ENCODE measurements at regions not wholly inside any gene's neighbourhood (a gene's known extent, or its start where the extent isn't known, plus 50 kb on each side); places are given as distances from the start of the nearest gene placed in this dataset.

DNA sequence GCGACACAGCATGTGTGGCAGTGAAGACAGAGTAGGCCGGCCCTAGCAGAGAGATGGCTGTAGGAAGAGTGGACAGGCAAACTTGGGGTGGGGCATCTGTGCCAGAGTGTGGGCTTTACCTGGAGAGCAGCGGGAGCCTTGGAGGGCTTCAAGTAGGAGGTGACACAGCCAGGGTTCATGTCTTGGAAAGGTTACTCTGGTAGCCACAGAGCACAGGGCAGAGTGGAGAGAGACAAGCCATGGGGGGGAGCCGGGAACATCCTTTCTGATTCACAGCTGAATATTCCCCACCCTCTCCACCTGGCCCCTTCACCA is 53.5 kb upstream of the DIO3 start:
- H3K9me3 ChIP-seq (replicated peaks in 1 of 2; ENCODE audit: control insufficient read depth in 1 of 2, insufficient read depth in 1 of 2, low read length in 2 of 2): peaks cover 0 to 4% of the 10 kb centered on the region in 2 donors
- no peak overlapping the region for H2AFZ ChIP-seq (ENCODE audit: insufficient read depth, low read depth, low read length, poor library complexity, severe bottlenecking)
- Mint-ChIP-seq H3K4me1 (no peaks in the 10 kb centered on the region), H3K4me3 (no peak overlapping the region), H3K27ac (no peak overlapping the region), H3K9me3 (peaks cover 0 to 8% (median 1%) of the 10 kb centered on the region in 7 donors), H3K36me3 (no peaks in the 10 kb centered on the region), H3K27me3 (ENCODE audit: low read depth in 3 of 3) (peaks cover 4 to 8% (median 6%) of the 10 kb centered on the region in 3 donors)
- H3K9ac ChIP-seq (ENCODE audit: insufficient read depth, low read length, poor library complexity, severe bottlenecking): no peak overlapping the region
- no peaks in the 10 kb centered on the region for H3K27me3 ChIP-seq (ENCODE audit: control insufficient read depth in 2 of 2, insufficient read depth in 2 of 2, low read length in 2 of 2)
- H3K79me2 ChIP-seq (ENCODE audit: insufficient read depth, low read length): no peaks in the 10 kb centered on the region
- H3K36me3 ChIP-seq (replicated peaks in 1 of 2; ENCODE audit: control insufficient read depth in 1 of 2, insufficient read depth in 2 of 2, low read length in 2 of 2): no peaks in the 10 kb centered on the region
- intact Hi-C loops (cut with micrococcal nuclease): no loop called here
- TF ChIP-seq, protein P1, sequence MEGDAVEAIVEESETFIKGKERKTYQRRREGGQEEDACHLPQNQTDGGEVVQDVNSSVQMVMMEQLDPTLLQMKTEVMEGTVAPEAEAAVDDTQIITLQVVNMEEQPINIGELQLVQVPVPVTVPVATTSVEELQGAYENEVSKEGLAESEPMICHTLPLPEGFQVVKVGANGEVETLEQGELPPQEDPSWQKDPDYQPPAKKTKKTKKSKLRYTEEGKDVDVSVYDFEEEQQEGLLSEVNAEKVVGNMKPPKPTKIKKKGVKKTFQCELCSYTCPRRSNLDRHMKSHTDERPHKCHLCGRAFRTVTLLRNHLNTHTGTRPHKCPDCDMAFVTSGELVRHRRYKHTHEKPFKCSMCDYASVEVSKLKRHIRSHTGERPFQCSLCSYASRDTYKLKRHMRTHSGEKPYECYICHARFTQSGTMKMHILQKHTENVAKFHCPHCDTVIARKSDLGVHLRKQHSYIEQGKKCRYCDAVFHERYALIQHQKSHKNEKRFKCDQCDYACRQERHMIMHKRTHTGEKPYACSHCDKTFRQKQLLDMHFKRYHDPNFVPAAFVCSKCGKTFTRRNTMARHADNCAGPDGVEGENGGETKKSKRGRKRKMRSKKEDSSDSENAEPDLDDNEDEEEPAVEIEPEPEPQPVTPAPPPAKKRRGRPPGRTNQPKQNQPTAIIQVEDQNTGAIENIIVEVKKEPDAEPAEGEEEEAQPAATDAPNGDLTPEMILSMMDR (IDR thresholded peaks at IDR 0.05): no peak
- no peak overlapping the region for H3K27ac ChIP-seq (ENCODE audit: low read depth in 1 of 2, low read length in 2 of 2)
- H3K4me3 ChIP-seq (replicated peaks in 1 of 3; ENCODE audit: low read depth in 2 of 3, low read length in 3 of 3): no peak overlapping the region
- DNase-seq: no peak
- H3K4me2 ChIP-seq (replicated peaks; ENCODE audit: extremely low read depth, low read length, poor library complexity, severe bottlenecking): no peak overlapping the region
- H4K20me1 ChIP-seq (ENCODE audit: insufficient read depth, low read length): no peaks in the 10 kb centered on the region
- WGBS (ENCODE audit: insufficient coverage): 94% methylated on average over 3 of the region's 4 CpGs
- H3K4me1 ChIP-seq (ENCODE audit: control insufficient read depth in 1 of 2, insufficient read depth in 2 of 2, low read length in 2 of 2): no peaks in the 10 kb centered on the region

DNA sequence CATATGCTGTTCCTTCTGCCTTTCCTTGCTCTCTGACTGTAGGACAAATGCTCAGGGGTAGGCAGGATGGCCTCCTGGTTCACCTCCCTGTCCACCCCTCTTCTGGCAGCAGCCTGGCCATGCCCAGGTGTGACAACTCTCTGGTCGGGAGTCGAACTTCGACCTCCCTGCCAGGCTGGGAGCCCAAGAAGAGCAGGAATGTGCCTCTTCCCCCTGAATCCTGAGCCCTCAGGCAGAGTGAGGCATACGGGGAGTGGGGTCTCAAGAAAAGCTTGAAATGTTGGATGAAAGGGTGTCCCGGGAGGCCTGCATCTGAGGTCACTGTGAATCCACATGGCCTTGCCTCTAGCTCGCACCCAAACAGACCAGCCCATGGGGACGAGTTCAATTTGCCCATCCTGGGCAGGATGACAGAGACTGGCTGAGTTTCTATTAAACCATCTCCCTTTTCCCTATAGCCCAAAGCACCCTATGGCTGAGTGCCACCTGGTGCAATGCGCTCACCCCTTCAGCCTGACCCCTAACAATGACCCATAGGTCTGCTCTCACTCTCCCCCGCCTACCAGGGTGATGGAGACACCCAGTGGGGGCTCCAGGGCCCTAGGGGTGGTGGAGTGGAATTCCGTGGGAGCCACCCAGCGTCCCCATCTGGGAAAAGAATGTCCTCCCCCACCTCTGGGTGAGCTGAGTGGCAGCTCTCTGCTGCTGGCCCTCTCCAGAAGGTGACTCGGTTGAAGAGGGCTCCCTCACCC is 52.9 kb upstream of the DIO3 start:
- no peak overlapping the region for H3K27ac Mint-ChIP-seq
- H3K4me3 Mint-ChIP-seq: no peak overlapping the region
- WGBS (ENCODE audit: insufficient coverage): 94% methylated on average over 4 of the region's 12 CpGs
- intact Hi-C loops (cut with micrococcal nuclease): no loop called here
- no peaks in the 10 kb centered on the region for H3K36me3 Mint-ChIP-seq
- no peak overlapping the region for H3K4me2 ChIP-seq (replicated peaks; ENCODE audit: extremely low read depth, low read length, poor library complexity, severe bottlenecking)
- no peak overlapping the region for H2AFZ ChIP-seq (ENCODE audit: insufficient read depth, low read depth, low read length, poor library complexity, severe bottlenecking)
- peaks cover 0 to 8% (median 1%) of the 10 kb centered on the region in 7 donors for H3K9me3 Mint-ChIP-seq
- no peaks in the 10 kb centered on the region for H3K27me3 ChIP-seq (ENCODE audit: control insufficient read depth in 2 of 2, insufficient read depth in 2 of 2, low read length in 2 of 2)
- TF ChIP-seq, protein P1 (IDR thresholded peaks at IDR 0.05): no peak
- H4K20me1 ChIP-seq (ENCODE audit: insufficient read depth, low read length): no peaks in the 10 kb centered on the region
- peaks cover 0 to 4% of the 10 kb centered on the region in 2 donors for H3K9me3 ChIP-seq (replicated peaks in 1 of 2; ENCODE audit: control insufficient read depth in 1 of 2, insufficient read depth in 1 of 2, low read length in 2 of 2)
- no peaks in the 10 kb centered on the region for H3K4me1 ChIP-seq (ENCODE audit: control insufficient read depth in 1 of 2, insufficient read depth in 2 of 2, low read length in 2 of 2)
- no peaks in the 10 kb centered on the region for H3K36me3 ChIP-seq (replicated peaks in 1 of 2; ENCODE audit: control insufficient read depth in 1 of 2, insufficient read depth in 2 of 2, low read length in 2 of 2)
- no peak overlapping the region for H3K27ac ChIP-seq (ENCODE audit: low read depth in 1 of 2, low read length in 2 of 2)
- no peak overlapping the region for H3K4me3 ChIP-seq (replicated peaks in 1 of 3; ENCODE audit: low read depth in 2 of 3, low read length in 3 of 3)
- DNase-seq: no peak
- no peaks in the 10 kb centered on the region for H3K4me1 Mint-ChIP-seq
- H3K79me2 ChIP-seq (ENCODE audit: insufficient read depth, low read length): no peaks in the 10 kb centered on the region
- no peak overlapping the region for H3K9ac ChIP-seq (ENCODE audit: insufficient read depth, low read length, poor library complexity, severe bottlenecking)
- peaks cover 4 to 8% (median 6%) of the 10 kb centered on the region in 3 donors for H3K27me3 Mint-ChIP-seq (ENCODE audit: low read depth in 3 of 3)

Measured in CD14-positive monocyte (primary cell).